T-helper 2 cell treated with Interferon-gamma antibody and Interleukin-4, amounts not matched to agents 5 μg/mL and 100 μg/mL, for 36 hours (primary cell): ENCODE measurements at regions not wholly inside any gene's neighbourhood (a gene's known extent, or its start where the extent isn't known, plus 50 kb on each side); places are given as distances from the start of the nearest gene placed in this dataset.

ENCODE experiments used
- DNase-seq: peaks from one replicate; pipeline ENCODE4 v3.0.0; 2021; ENCODE audit warnings: low spot score
- H3K27ac Mint-ChIP-seq: one replicate; pipeline ENCODE4 v1.8.0; 2021; ENCODE audit warnings: mild to moderate bottlenecking, mixed read lengths
- H3K27me3 Mint-ChIP-seq: one replicate; pipeline ENCODE4 v1.8.0; 2021; ENCODE audit warnings: low read depth, mixed read lengths
- H3K36me3 Mint-ChIP-seq: one replicate; pipeline ENCODE4 v1.8.0; 2021; ENCODE audit warnings: low read depth, mixed read lengths
- H3K4me1 Mint-ChIP-seq: one replicate; pipeline ENCODE4 v1.8.0; 2021; ENCODE audit warnings: low read depth, mixed read lengths
- H3K4me3 Mint-ChIP-seq: one replicate; pipeline ENCODE4 v1.8.0; 2022; ENCODE audit warnings: mild to moderate bottlenecking, moderate library complexity, mixed read lengths
- H3K9me3 Mint-ChIP-seq: one replicate; pipeline ENCODE4 v1.8.0; 2021; ENCODE audit warnings: mixed read lengths

- Mint-ChIP-seq H3K9me3 (peaks cover 25% of the 10 kb centered on the region), H3K27ac (no peak overlapping the region), H3K27me3 (no peaks in the 10 kb centered on the region), H3K4me3 (no peak overlapping the region), H3K4me1 (no peaks in the 10 kb centered on the region), H3K36me3 (no peaks in the 10 kb centered on the region)
- no peak for DNase-seq
These were observed 912.0 kb upstream of the TENM3 start for GRCh38 chr4:181331214-181331613.

- Mint-ChIP-seq H3K27me3 (no peaks in the 10 kb centered on the region), H3K27ac (no peak overlapping the region), H3K36me3 (no peaks in the 10 kb centered on the region), H3K4me1 (no peaks in the 10 kb centered on the region), H3K4me3 (no peak overlapping the region), H3K9me3 (peaks cover 24% of the 10 kb centered on the region)
- no peak for DNase-seq
These were observed 897.3 kb upstream of the TENM3 start for GRCh38 chr4:181345931-181346330.

GRCh38 chr4:181350615-181351415 lies 892.4 kb upstream of the TENM3 start:
- Mint-ChIP-seq H3K9me3 (peaks cover 9% of the 10 kb centered on the region), H3K36me3 (no peaks in the 10 kb centered on the region), H3K4me3 (no peak overlapping the region), H3K27ac (no peak overlapping the region), H3K27me3 (no peaks in the 10 kb centered on the region), H3K4me1 (no peaks in the 10 kb centered on the region)
- no peak for DNase-seq

- DNase-seq, result no peak
- Mint-ChIP-seq H3K4me3 (no peak overlapping the region), H3K27me3 (no peaks in the 10 kb centered on the region), H3K9me3 (no peaks in the 10 kb centered on the region), H3K4me1 (no peaks in the 10 kb centered on the region), H3K36me3 (no peaks in the 10 kb centered on the region), H3K27ac (no peak overlapping the region)
These were observed 878.7 kb upstream of the TENM3 start for GRCh38 chr4:181364504-181364903.

DNA sequence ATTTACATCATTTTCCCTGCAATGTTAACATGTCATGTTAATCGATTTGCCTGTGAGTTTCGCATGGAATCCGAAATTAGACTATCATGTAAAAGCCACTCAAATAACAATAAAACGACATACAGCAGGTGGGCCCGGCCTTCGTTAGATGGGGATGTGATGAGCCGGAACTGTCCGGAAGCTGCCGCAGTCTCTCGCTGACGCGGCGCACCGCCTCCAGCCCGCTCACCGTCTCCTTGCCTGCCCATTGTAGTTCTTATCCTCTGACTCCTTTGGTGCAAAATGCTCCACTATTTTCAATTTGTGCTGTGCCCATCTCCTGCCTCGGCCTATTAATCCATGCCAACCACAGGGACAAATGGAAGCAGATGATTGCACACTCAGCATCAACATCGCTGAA lies 877.5 kb upstream of the TENM3 start:
- H3K4me1 Mint-ChIP-seq, result no peaks in the 10 kb centered on the region
- H3K9me3 Mint-ChIP-seq, result no peaks in the 10 kb centered on the region
- H3K27ac Mint-ChIP-seq, result no peak overlapping the region

GRCh38 chr4:181372014-181372413 lies 871.2 kb upstream of the TENM3 start:
- H3K9me3 Mint-ChIP-seq, result no peaks in the 10 kb centered on the region
- no peaks in the 10 kb centered on the region for H3K36me3 Mint-ChIP-seq
- H3K27ac Mint-ChIP-seq, result no peak overlapping the region
- no peak for DNase-seq
- H3K4me3 Mint-ChIP-seq, result no peak overlapping the region
- no peaks in the 10 kb centered on the region for H3K27me3 Mint-ChIP-seq
- H3K4me1 Mint-ChIP-seq, result no peaks in the 10 kb centered on the region

More for the DNA sequence above, 877.5 kb upstream of the TENM3 start:
- Mint-ChIP-seq H3K27me3 (no peaks in the 10 kb centered on the region), H3K4me3 (no peak overlapping the region), H3K36me3 (no peaks in the 10 kb centered on the region)
- DNase-seq, result no peak

DNA sequence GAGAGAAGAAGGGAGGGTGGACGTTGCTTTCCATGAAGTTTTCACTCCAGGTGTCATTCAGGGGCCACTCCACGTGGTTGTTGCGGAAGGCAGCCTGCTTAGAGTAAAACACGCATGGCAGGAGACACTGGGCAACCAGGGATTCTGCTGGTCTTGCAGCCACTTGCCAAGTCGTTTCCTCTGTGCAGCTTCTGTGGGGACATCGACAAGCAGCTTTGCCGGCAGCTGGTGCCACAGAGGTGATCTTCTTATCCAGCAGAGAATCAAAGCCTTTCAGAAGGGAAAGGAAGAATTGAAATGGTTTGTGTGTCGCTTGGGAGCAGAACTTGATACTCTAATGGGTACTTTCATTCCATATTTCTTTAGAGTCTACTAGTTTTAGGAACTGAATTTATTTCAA lies 867.1 kb upstream of the TENM3 start:
- no peak for DNase-seq
- H3K4me3 Mint-ChIP-seq, result no peak overlapping the region
- no peaks in the 10 kb centered on the region for H3K9me3 Mint-ChIP-seq
- no peaks in the 10 kb centered on the region for H3K4me1 Mint-ChIP-seq
- H3K36me3 Mint-ChIP-seq, result no peaks in the 10 kb centered on the region
- no peak overlapping the region for H3K27ac Mint-ChIP-seq
- no peaks in the 10 kb centered on the region for H3K27me3 Mint-ChIP-seq

DNA sequence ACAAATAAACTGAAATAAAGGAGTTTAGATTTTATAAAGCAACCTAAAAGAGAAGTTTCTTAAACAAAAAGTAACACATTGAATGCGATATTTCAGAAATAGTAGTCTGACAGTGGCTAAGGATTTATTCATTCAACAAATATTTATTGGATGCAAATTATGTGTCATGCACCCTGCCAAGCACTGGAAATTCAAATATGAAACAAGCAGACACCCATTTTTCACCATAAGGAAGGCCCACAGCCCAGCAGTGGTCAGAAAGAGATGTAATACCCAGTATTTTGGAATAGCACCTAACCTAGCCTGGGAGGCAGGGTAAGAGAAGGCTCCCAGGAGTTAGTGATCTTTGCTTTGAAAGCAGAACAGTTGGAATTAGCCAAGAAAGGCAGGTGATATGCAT lies 855.1 kb upstream of the TENM3 start:
- Mint-ChIP-seq H3K4me3 (no peak overlapping the region), H3K27me3 (no peaks in the 10 kb centered on the region), H3K27ac (no peak overlapping the region), H3K36me3 (no peaks in the 10 kb centered on the region), H3K4me1 (no peaks in the 10 kb centered on the region), H3K9me3 (no peaks in the 10 kb centered on the region)
- DNase-seq, result no peak

GRCh38 chr4:181416966-181417365 lies 826.2 kb upstream of the TENM3 start:
- no peak for DNase-seq
- no peak overlapping the region for H3K27ac Mint-ChIP-seq
- no peaks in the 10 kb centered on the region for H3K4me1 Mint-ChIP-seq
- H3K27me3 Mint-ChIP-seq, result no peaks in the 10 kb centered on the region
- no peak overlapping the region for H3K4me3 Mint-ChIP-seq
- no peaks in the 10 kb centered on the region for H3K36me3 Mint-ChIP-seq
- peaks cover 10% of the 10 kb centered on the region for H3K9me3 Mint-ChIP-seq

DNA sequence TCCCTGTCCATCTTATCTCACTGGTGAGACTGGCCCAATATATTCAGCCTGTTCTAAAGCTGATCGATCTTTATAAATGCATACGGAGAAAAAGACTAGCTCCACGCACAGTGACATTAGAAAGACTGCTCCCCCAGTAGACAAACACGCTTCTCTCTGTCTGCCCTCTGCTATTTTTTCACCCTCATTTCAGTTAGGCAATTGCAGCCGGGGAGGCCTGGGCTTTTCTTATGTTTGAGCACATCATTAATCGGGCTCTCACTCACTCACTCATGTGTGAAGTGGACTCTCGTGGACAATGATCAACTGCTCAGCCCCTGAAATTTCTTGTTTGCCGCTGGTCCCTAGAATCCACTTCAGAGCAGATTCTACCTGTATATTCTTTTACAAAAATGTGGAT lies 824.7 kb upstream of the TENM3 start:
- Mint-ChIP-seq H3K36me3 (no peaks in the 10 kb centered on the region), H3K4me3 (no peak overlapping the region), H3K27ac (no peak overlapping the region), H3K4me1 (no peaks in the 10 kb centered on the region), H3K27me3 (no peaks in the 10 kb centered on the region), H3K9me3 (peaks cover 14% of the 10 kb centered on the region)
- DNase-seq, result no peak

DNA sequence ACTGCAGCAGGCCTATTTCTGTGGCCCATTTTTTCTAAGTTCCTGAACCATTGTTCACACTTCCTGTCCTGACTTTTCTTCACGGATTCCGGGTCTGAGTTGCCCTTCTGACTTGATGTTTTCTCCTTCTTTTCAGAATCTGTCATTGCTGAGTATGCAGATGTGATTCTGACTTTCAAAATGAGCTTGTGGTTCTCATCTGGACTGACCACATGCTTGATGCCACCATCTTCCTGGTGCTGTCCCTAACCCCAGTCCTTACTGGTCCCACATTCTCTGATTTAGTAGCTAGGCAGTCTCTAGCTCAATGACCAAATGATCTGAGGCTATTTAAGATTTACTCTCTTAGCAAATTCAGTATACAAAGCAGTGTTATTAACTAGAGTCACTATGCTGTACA lies 822.3 kb upstream of the TENM3 start:
- H3K27me3 Mint-ChIP-seq, result no peaks in the 10 kb centered on the region
- H3K36me3 Mint-ChIP-seq, result no peaks in the 10 kb centered on the region
- DNase-seq, result no peak
- peaks cover 11% of the 10 kb centered on the region for H3K9me3 Mint-ChIP-seq
- no peak overlapping the region for H3K27ac Mint-ChIP-seq
- H3K4me1 Mint-ChIP-seq, result no peaks in the 10 kb centered on the region
- no peak overlapping the region for H3K4me3 Mint-ChIP-seq

GRCh38 chr4:181424362-181425016 lies 818.7 kb upstream of the TENM3 start:
- H3K4me3 Mint-ChIP-seq, result no peak overlapping the region
- no peak for DNase-seq
- no peaks in the 10 kb centered on the region for H3K4me1 Mint-ChIP-seq
- H3K27me3 Mint-ChIP-seq, result no peaks in the 10 kb centered on the region
- H3K27ac Mint-ChIP-seq, result no peak overlapping the region
- peaks cover 8% of the 10 kb centered on the region for H3K9me3 Mint-ChIP-seq
- no peaks in the 10 kb centered on the region for H3K36me3 Mint-ChIP-seq

GRCh38 chr4:181427076-181427475 lies 816.1 kb upstream of the TENM3 start:
- Mint-ChIP-seq H3K9me3 (peaks cover 8% of the 10 kb centered on the region), H3K36me3 (no peaks in the 10 kb centered on the region), H3K27me3 (no peaks in the 10 kb centered on the region), H3K27ac (no peak overlapping the region), H3K4me3 (no peak overlapping the region), H3K4me1 (no peaks in the 10 kb centered on the region)
- no peak for DNase-seq

- Mint-ChIP-seq H3K27ac (no peak overlapping the region), H3K4me3 (no peak overlapping the region), H3K9me3 (no peaks in the 10 kb centered on the region), H3K4me1 (no peaks in the 10 kb centered on the region), H3K36me3 (no peaks in the 10 kb centered on the region), H3K27me3 (no peaks in the 10 kb centered on the region)
- no peak for DNase-seq
These were observed 812.2 kb upstream of the TENM3 start for GRCh38 chr4:181431006-181431405.

DNA sequence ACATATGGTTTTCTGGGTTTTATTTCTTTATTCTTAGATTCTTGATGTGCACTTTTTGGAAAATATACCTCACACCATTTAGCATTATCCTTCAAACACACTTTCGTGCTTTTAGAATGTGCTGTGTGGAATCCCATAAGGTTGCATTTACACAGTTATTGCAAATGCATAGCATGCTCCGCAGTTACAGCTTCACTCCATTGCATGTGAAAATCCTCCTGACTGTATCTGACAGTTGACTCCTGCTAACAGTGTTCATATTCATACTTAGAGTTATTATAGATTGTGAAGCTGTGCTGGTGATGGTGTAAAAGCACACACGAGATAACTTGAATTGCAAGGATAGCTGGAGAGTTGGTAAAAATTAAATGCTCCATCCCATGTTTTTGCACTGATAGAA lies 811.5 kb upstream of the TENM3 start:
- Mint-ChIP-seq H3K27me3 (no peaks in the 10 kb centered on the region), H3K9me3 (no peaks in the 10 kb centered on the region), H3K36me3 (no peaks in the 10 kb centered on the region), H3K4me1 (no peaks in the 10 kb centered on the region), H3K27ac (no peak overlapping the region), H3K4me3 (no peak overlapping the region)
- no peak for DNase-seq
